22Rv1 (cell line): ENCODE measurements at regions not wholly inside any gene's neighbourhood (a gene's known extent, or its start where the extent isn't known, plus 50 kb on each side); places are given as distances from the start of the nearest gene placed in this dataset.

Source experiments
- CTCF ChIP-seq: fragments of 450-650 bp; IDR thresholded peaks from 2 replicates; pipeline ENCODE4 v1.5.1; 2017; ENCODE audit warnings: mild to moderate bottlenecking
- ZFX ChIP-seq: fragments of 450-650 bp; IDR thresholded peaks from 2 replicates; pipeline ENCODE4 v1.6.1; 2017; ENCODE audit warnings: antibody characterized with exemption, borderline replicate concordance

- TF ChIP-seq CTCF (no peak), ZFX (no peak)
These were observed 726.3 kb downstream of the TSN start for GRCh38 chr2:122481717-122482116.
